GM12892 (cell line): ENCODE measurements at regions not wholly inside any gene's neighbourhood (a gene's known extent, or its start where the extent isn't known, plus 50 kb on each side); places are given as distances from the start of the nearest gene placed in this dataset.

Experiments used
- POLR2A ChIP-seq: IDR thresholded peaks from 2 replicates; pipeline ENCODE4 v1.6.1; 2011; ENCODE audit warnings: low read depth, low read length, control low read depth
- POLR2AphosphoS5 ChIP-seq: IDR thresholded peaks from 2 replicates; pipeline ENCODE4 v1.6.1; 2011; ENCODE audit warnings: low read depth, low read length, control low read depth
- TAF1 ChIP-seq: IDR thresholded peaks from 2 replicates; pipeline ENCODE4 v1.6.1; 2011; ENCODE audit warnings: low read depth, mild to moderate bottlenecking, control low read depth, low read length, borderline replicate concordance

- TF ChIP-seq POLR2A (no peak), TAF1 (no peak), POLR2AphosphoS5 (no peak)
Measured at GRCh38 chr7:20519645-20520044, 95.8 kb upstream of the ABCB5 start.
